Muscle of leg (tissue), 3 donors: ENCODE measurements at regions not wholly inside any gene's neighbourhood (a gene's known extent, or its start where the extent isn't known, plus 50 kb on each side); places are given as distances from the start of the nearest gene placed in this dataset.
"Not testable (repeated sequence)": the region's sequence is repeated elsewhere in the genome, so short reads cannot be mapped to it uniquely, and the experiment has no call there.

Source experiments
- DNase-seq: peaks from one replicate; pipeline ENCODE4 v3.0.0; 2013
- H3K27ac ChIP-seq: one replicate; pipeline ENCODE4 v1.5.1; 2013; ENCODE audit warnings: mild to moderate bottlenecking, low read length, control low read depth
- H3K27me3 ChIP-seq: one replicate; pipeline ENCODE4 v1.6.1; 2013; ENCODE audit warnings: low read length; ENCODE audit not compliant: control insufficient read depth, insufficient read depth
- H3K36me3 ChIP-seq: one replicate; pipeline ENCODE4 v1.6.1; 2013; ENCODE audit warnings: low read length; ENCODE audit not compliant: control insufficient read depth, insufficient read depth
- H3K4me1 ChIP-seq: one replicate; pipeline ENCODE4 v1.6.1; 2013; ENCODE audit warnings: low read length; ENCODE audit not compliant: control insufficient read depth, insufficient read depth
- H3K4me3 ChIP-seq: one replicate; pipeline ENCODE4 v1.5.1; 2013; ENCODE audit warnings: low read length, control low read depth
- H3K9me3 ChIP-seq: replicated peaks from 2 replicates; pipeline ENCODE4 v1.6.1; 2013; ENCODE audit warnings: low read depth, low read length; ENCODE audit not compliant: control insufficient read depth
- WGBS: methylation state at CpG from one replicate; pipeline ENCODE4 v1.1.5; 2013; ENCODE audit warnings: missing lambda C conversion rate; ENCODE audit not compliant: insufficient coverage; 5-methylcytosine and 5-hydroxymethylcytosine counted together

DNA sequence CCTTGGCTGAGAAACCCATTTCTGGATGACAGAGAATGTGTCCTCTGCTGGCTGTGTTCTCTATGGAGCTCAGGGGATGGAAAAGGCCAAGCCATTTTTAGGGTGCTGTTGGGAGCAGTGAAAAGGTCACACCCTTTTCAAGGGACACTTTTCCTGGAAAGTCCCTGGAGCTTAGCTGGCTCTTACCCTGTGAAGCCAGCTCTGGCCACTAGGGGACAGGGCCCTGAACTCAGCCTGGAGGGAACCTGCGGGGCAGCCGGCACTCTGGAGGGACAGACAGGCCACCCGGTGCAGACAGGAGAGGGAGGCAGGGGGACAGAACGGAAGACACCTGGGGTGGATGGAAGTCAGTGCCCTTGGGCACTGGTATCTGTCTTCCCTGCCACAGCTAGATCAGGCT is 95.3 kb upstream of the ZSCAN2 start:
- DNase-seq, H3K4me3 ChIP-seq, H3K9me3 ChIP-seq, H3K36me3 ChIP-seq, H3K27ac ChIP-seq, H3K4me1 ChIP-seq, H3K27me3 ChIP-seq: not testable (repeated sequence)
- no CpG with 5 or more reads among the region's 4 CpGs for WGBS

- not testable (repeated sequence) for H3K9me3 ChIP-seq, H3K27me3 ChIP-seq, H3K36me3 ChIP-seq, H3K4me3 ChIP-seq, H3K27ac ChIP-seq, H3K4me1 ChIP-seq, DNase-seq
- WGBS: no CpG with 5 or more reads among the region's 9 CpGs
These were observed 88.5 kb upstream of the ZSCAN2 start for GRCh38 chr15:84512324-84512723.

DNA sequence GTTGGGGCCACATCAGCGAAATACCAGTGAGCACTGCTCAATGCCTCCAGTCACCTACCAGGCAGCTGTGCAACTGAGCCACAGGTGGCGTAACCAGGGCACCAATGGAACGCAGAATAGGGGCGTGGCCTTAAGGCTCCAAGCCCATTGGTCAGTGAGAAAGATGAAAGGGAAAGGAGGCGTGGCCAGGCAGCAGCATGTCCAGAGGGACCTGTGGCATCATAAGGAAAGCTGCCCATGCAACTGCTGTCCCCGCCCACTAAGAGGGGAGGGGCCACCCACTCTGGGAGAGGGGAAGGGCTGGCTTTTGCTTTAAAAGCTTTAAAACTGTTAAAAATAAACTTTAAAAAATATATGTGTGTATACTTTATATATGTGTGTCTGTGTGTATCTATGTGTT is 84.0 kb upstream of the ZSCAN2 start:
- not testable (repeated sequence) for H3K9me3 ChIP-seq, DNase-seq, H3K27ac ChIP-seq, H3K4me3 ChIP-seq, H3K4me1 ChIP-seq, H3K36me3 ChIP-seq, H3K27me3 ChIP-seq
- no CpG with 5 or more reads among the region's 6 CpGs for WGBS

GRCh38 chr15:84525491-84526344 is 75.1 kb upstream of the ZSCAN2 start:
- H3K27ac ChIP-seq, H3K4me1 ChIP-seq, DNase-seq, H3K36me3 ChIP-seq, H3K4me3 ChIP-seq, H3K27me3 ChIP-seq, H3K9me3 ChIP-seq: not testable (repeated sequence)
- no CpG with 5 or more reads among the region's 2 CpGs for WGBS

GRCh38 chr15:84530751-84531150 is 70.1 kb upstream of the ZSCAN2 start:
- not testable (repeated sequence) for DNase-seq, H3K27me3 ChIP-seq, H3K4me3 ChIP-seq, H3K27ac ChIP-seq, H3K4me1 ChIP-seq, H3K36me3 ChIP-seq, H3K9me3 ChIP-seq
- WGBS: no CpG with 5 or more reads among the region's 4 CpGs

DNA sequence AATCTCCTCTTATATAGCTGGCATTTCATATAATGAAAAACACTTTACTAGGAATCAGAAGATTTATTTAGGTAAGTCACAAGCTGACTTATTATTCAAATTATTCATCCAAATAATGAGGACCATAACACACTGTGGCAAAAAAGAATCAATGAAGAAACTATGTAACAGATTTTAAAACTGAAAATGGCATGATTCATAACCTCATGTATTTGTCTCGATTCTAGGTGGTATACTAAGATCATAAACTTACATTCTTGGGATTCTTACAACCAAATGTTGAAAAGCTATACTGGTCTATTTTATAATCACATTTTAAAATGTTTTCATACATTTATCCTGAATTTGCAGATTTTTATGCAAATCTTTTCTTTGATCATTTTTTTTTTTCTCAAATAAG is 69.6 kb upstream of the ZSCAN2 start:
- not testable (repeated sequence) for H3K27me3 ChIP-seq, H3K4me1 ChIP-seq, H3K36me3 ChIP-seq, H3K4me3 ChIP-seq, H3K27ac ChIP-seq, H3K9me3 ChIP-seq, DNase-seq
- no CpG with 5 or more reads among the region's 1 CpG for WGBS

- H3K27ac ChIP-seq, H3K4me3 ChIP-seq, H3K4me1 ChIP-seq, H3K36me3 ChIP-seq, H3K9me3 ChIP-seq, H3K27me3 ChIP-seq: not testable (repeated sequence)
- WGBS: no CpG with 5 or more reads among the region's 3 CpGs
- peak; percentile 37 for DNase-seq
These were observed 69.0 kb upstream of the ZSCAN2 start for GRCh38 chr15:84531709-84532367.

- not testable (repeated sequence) for H3K4me3 ChIP-seq, DNase-seq, H3K27ac ChIP-seq, H3K4me1 ChIP-seq, H3K9me3 ChIP-seq, H3K36me3 ChIP-seq, H3K27me3 ChIP-seq
- no CpG with 5 or more reads among the region's 2 CpGs for WGBS
These were observed 67.1 kb upstream of the ZSCAN2 start for GRCh38 chr15:84533705-84534104.

GRCh38 chr15:84534561-84535235 is 66.1 kb upstream of the ZSCAN2 start:
- DNase-seq: peak; percentile 38

GRCh38 chr15:84536181-84536580 is 64.6 kb upstream of the ZSCAN2 start:
- H3K36me3 ChIP-seq, H3K27ac ChIP-seq, H3K27me3 ChIP-seq, DNase-seq, H3K4me1 ChIP-seq, H3K4me3 ChIP-seq, H3K9me3 ChIP-seq: not testable (repeated sequence)
- WGBS: 80% methylated on average over 1 of the region's 3 CpGs

More at GRCh38 chr15:84534561-84535235, 66.1 kb upstream of the ZSCAN2 start:
- H3K9me3 ChIP-seq, H3K27me3 ChIP-seq, H3K4me1 ChIP-seq, H3K36me3 ChIP-seq, H3K4me3 ChIP-seq, H3K27ac ChIP-seq: not testable (repeated sequence)
- WGBS: no CpG with 5 or more reads among the region's 4 CpGs
